NCI-H1694 treated with DMSO at 0.1 percent for 48 hours (cell line): ENCODE measurements at regions not wholly inside any gene's neighbourhood (a gene's known extent, or its start where the extent isn't known, plus 50 kb on each side); places are given as distances from the start of the nearest gene placed in this dataset.
A peak's percentile ranks its signal among the peaks of the same experiment; 100 is the strongest.
"Not testable (repeated sequence)": the region's sequence is repeated elsewhere in the genome, so short reads cannot be mapped to it uniquely, and the experiment has no call there.

Experiments used
- DNase-seq: peaks from one replicate; lab custom pipeline; 2025; lab: John Stamatoyannopoulos, UW

- no peak for DNase-seq
Measured at GRCh38 chr14:31911160-31911559, 165.9 kb upstream of the ARHGAP5 start.

DNA sequence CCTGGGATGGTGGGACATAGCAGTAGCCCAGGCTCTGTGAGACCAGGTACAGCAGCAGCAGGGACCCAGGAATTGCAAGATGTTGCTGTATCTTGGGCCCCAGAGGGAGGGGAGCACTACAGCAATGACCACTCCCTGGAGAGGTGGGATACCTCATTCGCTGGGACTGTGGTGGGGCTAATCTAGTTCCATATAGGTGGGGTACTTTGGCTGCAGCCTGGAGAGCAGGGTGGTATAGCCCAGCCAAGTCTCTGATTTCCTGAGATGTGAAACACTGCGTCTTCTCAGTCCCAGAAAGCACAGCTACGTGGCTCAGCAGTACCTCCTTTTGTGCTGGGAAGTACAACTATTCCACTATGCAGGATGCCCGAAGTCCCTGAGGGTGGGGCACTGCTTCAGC is 163.7 kb upstream of the ARHGAP5 start:
- no peak for DNase-seq

DNA sequence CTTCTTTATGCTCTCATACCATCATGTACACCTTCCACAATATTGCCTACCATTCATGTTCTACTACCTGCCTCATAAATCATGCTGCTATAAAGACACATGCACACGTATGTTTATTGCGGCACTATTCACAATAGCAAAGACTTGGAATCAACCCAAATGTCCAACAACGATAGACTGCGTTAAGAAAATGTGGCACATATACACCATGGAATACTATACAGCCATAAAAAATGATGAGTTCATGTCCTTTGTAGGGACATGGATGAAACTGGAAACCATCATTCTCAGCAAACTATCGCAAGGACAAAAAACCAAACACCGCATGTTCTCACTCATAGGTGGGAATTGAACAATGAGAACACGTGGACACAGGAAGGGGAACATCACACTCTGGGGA is 158.8 kb upstream of the ARHGAP5 start:
- not testable (repeated sequence) for DNase-seq

DNA sequence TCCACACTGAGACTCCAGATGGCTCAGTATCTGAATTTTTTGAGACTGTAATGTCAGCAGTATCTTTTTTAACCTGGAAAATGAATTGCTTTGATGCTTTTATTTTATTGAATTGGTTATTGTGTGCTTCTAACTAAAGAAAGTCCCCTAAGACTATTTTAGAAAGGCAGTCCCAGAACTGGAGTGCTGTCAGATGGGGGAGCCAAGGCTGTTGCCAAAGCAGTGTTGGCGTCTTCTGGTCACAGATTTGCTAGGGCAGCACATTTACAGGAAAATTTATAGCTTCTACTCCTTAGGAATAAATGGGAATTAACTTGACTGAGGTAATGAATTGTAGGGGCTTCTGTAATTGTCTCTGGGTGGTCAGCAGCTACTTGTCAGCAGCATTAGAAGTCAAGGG is 157.1 kb upstream of the ARHGAP5 start:
- DNase-seq, result no peak

GRCh38 chr14:31920989-31921650 is 156.0 kb upstream of the ARHGAP5 start:
- peak; percentile 27 for DNase-seq

- peak; percentile 65 for DNase-seq
Measured at GRCh38 chr14:31921721-31922120, 155.4 kb upstream of the ARHGAP5 start.

GRCh38 chr14:31926123-31926522 is 151.0 kb upstream of the ARHGAP5 start:
- DNase-seq, result peak; percentile 56

- no peak for DNase-seq
Measured at GRCh38 chr14:31926652-31927347, 150.3 kb upstream of the ARHGAP5 start.

- DNase-seq, result no peak
Measured at GRCh38 chr14:31927348-31927832, 149.7 kb upstream of the ARHGAP5 start.

DNA sequence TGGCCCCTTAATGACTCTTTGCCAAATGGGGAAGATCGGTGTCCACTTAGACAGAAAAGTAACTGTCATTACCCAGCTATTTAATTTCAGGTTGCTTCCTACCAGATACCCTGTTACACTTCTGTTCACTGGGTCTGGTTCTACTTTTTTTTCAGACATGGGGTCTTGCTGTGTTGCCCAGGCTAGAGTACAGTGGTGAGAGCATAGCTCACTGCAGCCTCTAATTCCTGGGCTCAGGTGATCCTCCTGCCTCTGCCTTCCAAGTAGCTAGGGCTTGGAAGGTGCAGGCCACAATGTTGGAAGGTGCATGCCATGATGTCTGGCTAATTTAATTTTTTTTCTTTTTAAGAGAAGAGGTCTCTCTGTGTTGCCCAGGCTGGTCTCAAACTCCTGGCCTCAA is 147.0 kb upstream of the ARHGAP5 start:
- no peak for DNase-seq

DNA sequence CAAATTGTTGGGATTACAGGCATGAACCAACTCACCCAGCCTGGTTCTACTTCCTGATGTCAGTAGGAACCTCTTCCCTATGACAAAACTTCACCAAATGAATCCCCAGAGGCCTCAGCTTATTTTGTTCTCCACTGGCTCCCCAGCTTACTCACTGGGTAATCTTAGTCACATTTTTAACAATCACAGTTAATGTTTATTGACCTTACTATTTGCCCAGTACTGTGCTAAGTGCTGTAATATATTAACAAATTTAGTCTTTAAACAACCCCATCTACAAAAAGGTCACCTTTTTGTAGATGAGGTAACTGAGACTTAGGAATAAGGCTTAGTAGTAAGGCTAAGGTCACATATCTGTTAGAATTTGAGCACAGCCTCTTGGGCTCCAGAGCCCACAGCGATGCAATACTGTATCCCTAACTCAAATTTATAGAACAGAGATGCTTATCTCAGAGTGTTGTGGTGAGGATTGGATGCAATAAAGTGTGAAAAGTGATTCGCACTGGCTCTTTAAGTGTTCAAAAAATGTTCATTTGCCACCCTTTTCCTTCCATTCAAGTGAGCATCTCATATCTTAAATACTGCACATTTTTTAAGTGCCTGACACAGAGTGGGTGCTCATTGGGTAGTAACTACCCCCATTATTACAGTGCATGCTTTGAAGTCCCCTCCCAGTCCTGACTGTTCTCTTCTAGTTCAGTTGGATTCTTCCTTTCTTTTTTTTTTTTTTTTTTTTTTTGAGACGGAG is 146.4 kb upstream of the ARHGAP5 start:
- no peak for DNase-seq

- DNase-seq, result no peak
Measured at GRCh38 chr14:31932675-31933074, 144.4 kb upstream of the ARHGAP5 start.

DNA sequence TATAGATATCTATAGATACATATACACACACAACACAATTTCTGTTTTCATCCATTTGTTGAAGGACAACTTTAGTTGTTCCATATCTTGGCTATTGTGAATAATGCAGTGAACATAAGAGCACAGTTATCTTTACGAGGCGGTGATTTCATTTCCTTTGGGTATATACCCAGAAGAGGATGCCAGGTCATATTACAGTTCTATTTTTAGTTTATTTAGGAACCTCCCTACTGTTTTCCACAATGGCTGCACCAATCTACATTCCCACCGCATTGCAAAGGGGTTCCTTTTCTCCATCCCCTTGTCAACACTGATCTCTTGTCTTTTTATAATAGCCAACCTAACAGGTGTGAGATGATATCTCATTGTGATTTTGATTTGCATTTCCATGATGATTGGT is 143.4 kb upstream of the ARHGAP5 start:
- no peak for DNase-seq

- DNase-seq, result peak; percentile 75
Measured at GRCh38 chr14:31934767-31935266, 142.3 kb upstream of the ARHGAP5 start.

DNA sequence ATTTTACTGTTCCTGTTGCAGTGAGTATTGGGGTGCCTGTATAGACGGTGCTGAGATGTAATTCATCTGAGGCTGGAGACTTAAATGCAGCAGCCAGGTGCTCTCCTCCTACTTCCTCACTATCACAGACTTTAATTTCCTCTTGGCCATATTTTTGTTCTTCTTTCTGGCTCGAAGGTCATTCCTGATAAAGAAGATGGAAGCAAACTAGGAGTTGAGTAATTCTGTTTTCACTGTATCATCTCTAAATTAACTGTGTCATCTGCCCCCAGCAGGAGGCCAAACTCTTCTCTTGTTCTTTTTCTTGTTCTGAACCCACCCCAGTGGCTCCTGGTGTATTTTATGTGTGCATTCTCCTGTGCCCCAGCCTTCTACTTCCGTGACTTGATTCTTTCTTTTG is 141.7 kb upstream of the ARHGAP5 start:
- no peak for DNase-seq

- no peak for DNase-seq
Measured at GRCh38 chr14:31936115-31936514, 141.0 kb upstream of the ARHGAP5 start.

GRCh38 chr14:31937730-31938346 is 139.3 kb upstream of the ARHGAP5 start:
- no peak for DNase-seq

GRCh38 chr14:31939934-31940333 is 137.2 kb upstream of the ARHGAP5 start:
- peak; percentile 92 for DNase-seq

GRCh38 chr14:31941487-31941886 is 135.6 kb upstream of the ARHGAP5 start:
- peak; percentile 56 for DNase-seq

GRCh38 chr14:31942166-31942841 is 134.8 kb upstream of the ARHGAP5 start:
- DNase-seq, result no peak

- peak; percentile 43 for DNase-seq
Measured at GRCh38 chr14:31943217-31943799, 133.8 kb upstream of the ARHGAP5 start.
